Endothelial cell (in vitro differentiated cells): ENCODE measurements at regions not wholly inside any gene's neighbourhood (a gene's known extent, or its start where the extent isn't known, plus 50 kb on each side); places are given as distances from the start of the nearest gene placed in this dataset.

Experiments
- DNase-seq: peaks from one replicate; pipeline ENCODE4 v3.0.0; 2021; ENCODE audit warnings: low spot score
- H3K27ac Mint-ChIP-seq: one replicate; pipeline ENCODE4 v1.8.0; 2021; ENCODE audit warnings: mixed read lengths, inconsistent platforms; ENCODE audit not compliant: unreplicated experiment
- H3K27me3 Mint-ChIP-seq: one replicate; pipeline ENCODE4 v1.8.0; 2021; ENCODE audit warnings: mild to moderate bottlenecking, moderate library complexity, mixed read lengths, inconsistent platforms; ENCODE audit not compliant: unreplicated experiment
- H3K36me3 Mint-ChIP-seq: one replicate; pipeline ENCODE4 v1.8.0; 2021; ENCODE audit warnings: mild to moderate bottlenecking, low read depth, mixed read lengths, inconsistent platforms; ENCODE audit not compliant: unreplicated experiment
- H3K4me1 Mint-ChIP-seq: one replicate; pipeline ENCODE4 v1.8.0; 2021; ENCODE audit warnings: mild to moderate bottlenecking, mixed read lengths, inconsistent platforms; ENCODE audit not compliant: unreplicated experiment
- H3K4me3 Mint-ChIP-seq: one replicate; pipeline ENCODE4 v1.8.0; 2021; ENCODE audit warnings: mild to moderate bottlenecking, mixed read lengths, inconsistent platforms; ENCODE audit not compliant: unreplicated experiment
- H3K9me3 Mint-ChIP-seq: one replicate; pipeline ENCODE4 v1.8.0; 2021; ENCODE audit warnings: mixed read lengths, inconsistent platforms; ENCODE audit not compliant: unreplicated experiment
- TF ChIP-seq, protein P1 (sequence below): fragments of 200-600 bp; sonication (generic); IDR thresholded peaks from one replicate; pipeline ENCODE4 v1.5.0; 2021; ENCODE audit warnings: antibody characterized with exemption; ENCODE audit not compliant: unreplicated experiment

DNA sequence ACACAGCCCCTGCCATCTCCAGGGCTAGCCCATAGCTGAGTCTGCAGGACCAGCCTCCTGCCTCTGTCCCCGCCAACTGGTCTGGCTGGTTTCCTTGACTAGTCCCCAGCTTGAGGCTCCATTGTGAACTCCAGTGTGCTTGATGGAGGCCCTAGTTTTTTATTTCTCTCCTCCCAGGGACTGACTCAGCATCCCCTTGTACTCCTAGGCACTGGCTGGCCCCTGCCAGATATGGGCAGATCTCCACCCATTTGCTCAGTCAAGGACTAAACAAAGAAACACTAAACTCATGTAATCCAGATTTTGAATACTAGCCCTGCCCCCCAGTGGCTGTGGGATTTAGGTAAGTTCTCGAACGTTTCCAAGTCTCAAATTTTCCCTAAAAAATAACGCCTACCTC is 415.4 kb upstream of the RORA start:
- DNase-seq, result no peak
- no peaks in the 10 kb centered on the region for H3K9me3 Mint-ChIP-seq
- TF ChIP-seq, protein P1, sequence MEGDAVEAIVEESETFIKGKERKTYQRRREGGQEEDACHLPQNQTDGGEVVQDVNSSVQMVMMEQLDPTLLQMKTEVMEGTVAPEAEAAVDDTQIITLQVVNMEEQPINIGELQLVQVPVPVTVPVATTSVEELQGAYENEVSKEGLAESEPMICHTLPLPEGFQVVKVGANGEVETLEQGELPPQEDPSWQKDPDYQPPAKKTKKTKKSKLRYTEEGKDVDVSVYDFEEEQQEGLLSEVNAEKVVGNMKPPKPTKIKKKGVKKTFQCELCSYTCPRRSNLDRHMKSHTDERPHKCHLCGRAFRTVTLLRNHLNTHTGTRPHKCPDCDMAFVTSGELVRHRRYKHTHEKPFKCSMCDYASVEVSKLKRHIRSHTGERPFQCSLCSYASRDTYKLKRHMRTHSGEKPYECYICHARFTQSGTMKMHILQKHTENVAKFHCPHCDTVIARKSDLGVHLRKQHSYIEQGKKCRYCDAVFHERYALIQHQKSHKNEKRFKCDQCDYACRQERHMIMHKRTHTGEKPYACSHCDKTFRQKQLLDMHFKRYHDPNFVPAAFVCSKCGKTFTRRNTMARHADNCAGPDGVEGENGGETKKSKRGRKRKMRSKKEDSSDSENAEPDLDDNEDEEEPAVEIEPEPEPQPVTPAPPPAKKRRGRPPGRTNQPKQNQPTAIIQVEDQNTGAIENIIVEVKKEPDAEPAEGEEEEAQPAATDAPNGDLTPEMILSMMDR, result no peak
- no peak overlapping the region for H3K4me3 Mint-ChIP-seq
- H3K4me1 Mint-ChIP-seq, result peaks cover 7% of the 10 kb centered on the region
- no peak overlapping the region for H3K27ac Mint-ChIP-seq
- H3K27me3 Mint-ChIP-seq, result peaks cover 1% of the 10 kb centered on the region
- no peaks in the 10 kb centered on the region for H3K36me3 Mint-ChIP-seq

DNA sequence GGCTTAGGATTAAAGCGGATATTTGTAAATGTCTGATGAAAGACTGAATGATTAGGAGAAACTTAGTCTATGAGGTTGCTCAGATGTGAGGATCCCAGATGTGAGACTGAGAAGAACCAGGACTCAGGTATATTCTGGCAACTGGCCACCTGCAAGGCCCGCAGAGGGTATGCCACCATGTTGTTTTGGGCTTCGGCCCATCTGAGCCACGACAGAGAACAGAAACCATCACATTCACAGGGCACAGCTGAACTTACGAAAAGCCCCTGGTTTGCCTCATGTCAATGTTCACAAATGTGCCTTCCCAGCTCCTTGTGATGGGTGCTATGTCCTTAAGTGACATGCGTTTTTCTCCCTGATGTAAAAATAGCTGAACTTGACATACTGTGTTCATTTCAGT is 412.5 kb upstream of the RORA start:
- Mint-ChIP-seq H3K4me1 (peaks cover 7% of the 10 kb centered on the region), H3K4me3 (no peak overlapping the region), H3K9me3 (no peaks in the 10 kb centered on the region), H3K36me3 (no peaks in the 10 kb centered on the region), H3K27ac (no peak overlapping the region), H3K27me3 (no peaks in the 10 kb centered on the region)
- no peak for DNase-seq
- TF ChIP-seq, protein P1, result no peak

DNA sequence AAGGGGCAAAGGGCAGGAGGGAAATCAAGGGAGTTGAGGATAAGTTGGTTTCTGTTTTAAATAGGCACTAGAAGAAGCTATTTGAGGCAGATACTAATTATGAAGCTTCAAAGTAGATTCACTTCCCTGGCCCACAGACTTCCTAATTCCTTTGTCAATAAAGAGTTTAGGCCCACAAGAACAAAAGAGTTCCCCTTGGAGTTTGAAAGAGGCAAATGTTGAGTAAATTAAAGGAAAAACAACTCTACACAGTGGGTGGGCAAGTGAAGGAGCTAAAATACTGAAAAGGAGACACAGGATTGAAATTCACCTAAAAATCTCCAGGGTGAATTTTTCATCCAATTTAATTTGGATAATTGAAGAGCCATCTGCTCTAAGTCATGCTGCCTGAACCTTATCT is 411.7 kb upstream of the RORA start:
- no peaks in the 10 kb centered on the region for H3K36me3 Mint-ChIP-seq
- no peak overlapping the region for H3K27ac Mint-ChIP-seq
- H3K4me1 Mint-ChIP-seq, result peaks cover 7% of the 10 kb centered on the region
- H3K4me3 Mint-ChIP-seq, result no peak overlapping the region
- TF ChIP-seq, protein P1, result no peak
- no peaks in the 10 kb centered on the region for H3K27me3 Mint-ChIP-seq
- no peaks in the 10 kb centered on the region for H3K9me3 Mint-ChIP-seq
- no peak for DNase-seq

DNA sequence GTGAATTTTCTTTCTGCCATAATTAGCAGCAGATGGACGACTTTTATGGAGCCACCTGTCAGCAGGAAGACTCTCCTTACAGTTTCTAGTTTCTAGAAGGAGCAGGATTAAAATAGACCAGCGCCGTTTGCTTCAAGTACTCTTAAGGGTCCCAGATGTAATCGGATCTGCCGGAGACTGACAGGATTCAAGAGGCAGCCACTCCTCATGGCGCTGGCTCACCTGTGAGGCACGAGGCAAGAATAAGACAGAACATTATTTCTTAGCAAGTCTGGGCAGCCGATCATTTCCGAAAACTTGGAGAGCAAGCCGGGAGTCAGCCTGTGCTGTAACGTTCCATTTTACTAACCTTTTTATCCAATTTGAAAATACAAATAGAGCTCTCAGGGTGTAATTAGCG is 410.4 kb upstream of the RORA start:
- Mint-ChIP-seq H3K27ac (no peak overlapping the region), H3K9me3 (no peaks in the 10 kb centered on the region), H3K27me3 (no peaks in the 10 kb centered on the region), H3K4me3 (no peak overlapping the region), H3K36me3 (no peaks in the 10 kb centered on the region), H3K4me1 (peaks cover 5% of the 10 kb centered on the region)
- no peak for DNase-seq
- TF ChIP-seq, protein P1, result no peak

DNA sequence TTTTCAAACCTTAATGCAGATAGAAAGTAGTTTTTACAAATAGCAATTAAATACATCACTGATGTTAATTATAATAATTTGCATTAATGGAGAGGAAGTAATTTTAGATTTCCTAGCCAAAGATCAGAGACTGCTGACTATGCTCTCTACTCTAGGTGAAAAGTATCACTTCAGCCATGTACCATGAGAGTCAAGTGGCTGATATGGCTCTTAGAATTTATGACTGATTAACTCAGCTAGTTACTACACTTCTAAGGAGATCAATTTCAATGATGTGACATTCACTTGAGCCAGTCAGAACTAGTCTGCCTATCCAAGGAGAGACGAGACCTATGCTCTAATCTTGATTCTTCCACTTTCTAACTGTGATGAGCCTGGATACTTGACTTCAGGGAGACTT is 405.7 kb upstream of the RORA start:
- Mint-ChIP-seq H3K4me1 (peaks cover 3% of the 10 kb centered on the region), H3K36me3 (no peaks in the 10 kb centered on the region), H3K4me3 (no peak overlapping the region), H3K27ac (no peak overlapping the region), H3K27me3 (no peaks in the 10 kb centered on the region), H3K9me3 (no peaks in the 10 kb centered on the region)
- TF ChIP-seq, protein P1, result no peak
- no peak for DNase-seq
